HG03135 (cell line): ENCODE measurements at regions not wholly inside any gene's neighbourhood (a gene's known extent, or its start where the extent isn't known, plus 50 kb on each side); places are given as distances from the start of the nearest gene placed in this dataset.
"Not testable (repeated sequence)": the region's sequence is repeated elsewhere in the genome, so short reads cannot be mapped to it uniquely, and the experiment has no call there.

ENCODE experiments used
- ATAC-seq: cut with Tn5 transposase; IDR thresholded peaks from one replicate; pipeline ENCODE4 v1.9.1; 2021; ENCODE audit warnings: mild to moderate bottlenecking, moderate library complexity; ENCODE audit not compliant: unreplicated experiment

- no peak for ATAC-seq
Observed at GRCh38 chr7:37598824-37599223, 84.7 kb upstream of the GPR141 start.

GRCh38 chr7:37601321-37601720, 82.2 kb upstream of the GPR141 start:
- no peak for ATAC-seq

GRCh38 chr7:37604078-37604477, 79.5 kb upstream of the GPR141 start:
- ATAC-seq, result no peak

- not testable (repeated sequence) for ATAC-seq
Observed at GRCh38 chr7:37617406-37617805, 66.2 kb upstream of the GPR141 start.

- ATAC-seq, result no peak
Observed at GRCh38 chr7:37633048-37633447, 50.5 kb upstream of the GPR141 start.
